ENCODE measurements at regions not wholly inside any gene's neighbourhood (a gene's known extent, or its start where the extent isn't known, plus 50 kb on each side); places are given as distances from the start of the nearest gene placed in this dataset.

DNA sequence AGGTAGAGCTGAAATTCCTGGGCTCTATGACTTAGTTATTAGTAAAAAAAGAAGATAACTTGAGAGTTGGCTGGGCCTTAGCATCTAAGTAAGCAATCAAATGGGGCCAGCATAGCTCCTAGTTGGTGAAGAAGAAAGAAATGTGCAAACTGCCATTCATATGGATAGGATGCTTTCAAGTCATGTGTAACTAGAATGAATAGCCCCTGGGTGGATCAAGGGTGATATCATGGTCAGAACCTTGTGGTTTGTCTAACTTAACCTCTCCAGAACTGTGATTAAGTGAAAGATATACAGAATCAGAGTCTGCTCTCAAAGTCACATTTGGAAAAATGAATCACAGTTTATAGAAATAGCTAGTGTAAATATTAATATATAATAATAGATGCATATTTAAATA is 198.7 kb upstream of the DTNA start:
- TF ChIP-seq RFX5 (IDR thresholded peaks at IDR 0.05; ENCODE audit: low read depth, low read length) (no peak), POLR2A (IDR thresholded peaks at IDR 0.05; ENCODE audit: low read depth, low read length) (no peak)
- TF ChIP-seq, protein P1, sequence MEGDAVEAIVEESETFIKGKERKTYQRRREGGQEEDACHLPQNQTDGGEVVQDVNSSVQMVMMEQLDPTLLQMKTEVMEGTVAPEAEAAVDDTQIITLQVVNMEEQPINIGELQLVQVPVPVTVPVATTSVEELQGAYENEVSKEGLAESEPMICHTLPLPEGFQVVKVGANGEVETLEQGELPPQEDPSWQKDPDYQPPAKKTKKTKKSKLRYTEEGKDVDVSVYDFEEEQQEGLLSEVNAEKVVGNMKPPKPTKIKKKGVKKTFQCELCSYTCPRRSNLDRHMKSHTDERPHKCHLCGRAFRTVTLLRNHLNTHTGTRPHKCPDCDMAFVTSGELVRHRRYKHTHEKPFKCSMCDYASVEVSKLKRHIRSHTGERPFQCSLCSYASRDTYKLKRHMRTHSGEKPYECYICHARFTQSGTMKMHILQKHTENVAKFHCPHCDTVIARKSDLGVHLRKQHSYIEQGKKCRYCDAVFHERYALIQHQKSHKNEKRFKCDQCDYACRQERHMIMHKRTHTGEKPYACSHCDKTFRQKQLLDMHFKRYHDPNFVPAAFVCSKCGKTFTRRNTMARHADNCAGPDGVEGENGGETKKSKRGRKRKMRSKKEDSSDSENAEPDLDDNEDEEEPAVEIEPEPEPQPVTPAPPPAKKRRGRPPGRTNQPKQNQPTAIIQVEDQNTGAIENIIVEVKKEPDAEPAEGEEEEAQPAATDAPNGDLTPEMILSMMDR (conservative IDR thresholded peaks at IDR 0.05; ENCODE audit: low read depth, low read length) = no peak
